HG03097 (cell line): ENCODE measurements at regions not wholly inside any gene's neighbourhood (a gene's known extent, or its start where the extent isn't known, plus 50 kb on each side); places are given as distances from the start of the nearest gene placed in this dataset.

Experiments used
- ATAC-seq: cut with Tn5 transposase; IDR thresholded peaks from one replicate; pipeline ENCODE4 v1.9.1; 2021; ENCODE audit not compliant: unreplicated experiment, low FRiP score

- no peak for ATAC-seq
These were observed 261.1 kb upstream of the FN1 start for GRCh38 chr2:215697003-215697402.

- no peak for ATAC-seq
These were observed 260.0 kb upstream of the FN1 start for GRCh38 chr2:215695861-215696260.

GRCh38 chr2:215693999-215694580 is 258.2 kb upstream of the FN1 start:
- ATAC-seq, result no peak

GRCh38 chr2:215693193-215693998 is 257.5 kb upstream of the FN1 start:
- no peak for ATAC-seq

GRCh38 chr2:215692387-215693079 is 256.7 kb upstream of the FN1 start:
- no peak for ATAC-seq

- no peak for ATAC-seq
These were observed 255.5 kb upstream of the FN1 start for GRCh38 chr2:215691346-215691745.

- no peak for ATAC-seq
These were observed 251.5 kb upstream of the FN1 start for GRCh38 chr2:215687149-215688031.

- ATAC-seq, result no peak
These were observed 249.5 kb upstream of the FN1 start for GRCh38 chr2:215685238-215685990.

GRCh38 chr2:215684448-215685237 is 248.8 kb upstream of the FN1 start:
- no peak for ATAC-seq

GRCh38 chr2:215683295-215683694 is 247.4 kb upstream of the FN1 start:
- no peak for ATAC-seq

GRCh38 chr2:215681799-215682596 is 246.1 kb upstream of the FN1 start:
- ATAC-seq, result no peak

GRCh38 chr2:215680605-215681598 is 245.0 kb upstream of the FN1 start:
- ATAC-seq, result peak; percentile 75

GRCh38 chr2:215678094-215678493 is 242.2 kb upstream of the FN1 start:
- no peak for ATAC-seq

GRCh38 chr2:215677481-215677880 is 241.6 kb upstream of the FN1 start:
- ATAC-seq, result no peak

- no peak for ATAC-seq
These were observed 236.5 kb upstream of the FN1 start for GRCh38 chr2:215672406-215672805.

- ATAC-seq, result no peak
These were observed 235.8 kb upstream of the FN1 start for GRCh38 chr2:215671691-215672090.

- ATAC-seq, result no peak
These were observed 235.4 kb upstream of the FN1 start for GRCh38 chr2:215671244-215671643.
